OCI-LY3 (cell line): ENCODE measurements at regions not wholly inside any gene's neighbourhood (a gene's known extent, or its start where the extent isn't known, plus 50 kb on each side); places are given as distances from the start of the nearest gene placed in this dataset.
"Not testable (repeated sequence)": the region's sequence is repeated elsewhere in the genome, so short reads cannot be mapped to it uniquely, and the experiment has no call there.

Experiments used
- EZH2phosphoT487 ChIP-seq: fragments of 200-600 bp; shearing (Covaris generic); IDR thresholded peaks from 2 replicates; pipeline ENCODE4 v1.6.1; 2018; ENCODE audit warnings: antibody characterized with exemption, mixed run types, low read depth
- TF ChIP-seq, protein P1 (sequence below): fragments of 200-600, 300-600 bp; sonication (generic); IDR thresholded peaks from 2 replicates; pipeline ENCODE4 v1.5.1; 2014; ENCODE audit warnings: antibody characterized with exemption, low read length, low read depth

GRCh38 chr7:19517546-19517945 lies 191.3 kb downstream of the POLR1F start:
- TF ChIP-seq, protein P1, sequence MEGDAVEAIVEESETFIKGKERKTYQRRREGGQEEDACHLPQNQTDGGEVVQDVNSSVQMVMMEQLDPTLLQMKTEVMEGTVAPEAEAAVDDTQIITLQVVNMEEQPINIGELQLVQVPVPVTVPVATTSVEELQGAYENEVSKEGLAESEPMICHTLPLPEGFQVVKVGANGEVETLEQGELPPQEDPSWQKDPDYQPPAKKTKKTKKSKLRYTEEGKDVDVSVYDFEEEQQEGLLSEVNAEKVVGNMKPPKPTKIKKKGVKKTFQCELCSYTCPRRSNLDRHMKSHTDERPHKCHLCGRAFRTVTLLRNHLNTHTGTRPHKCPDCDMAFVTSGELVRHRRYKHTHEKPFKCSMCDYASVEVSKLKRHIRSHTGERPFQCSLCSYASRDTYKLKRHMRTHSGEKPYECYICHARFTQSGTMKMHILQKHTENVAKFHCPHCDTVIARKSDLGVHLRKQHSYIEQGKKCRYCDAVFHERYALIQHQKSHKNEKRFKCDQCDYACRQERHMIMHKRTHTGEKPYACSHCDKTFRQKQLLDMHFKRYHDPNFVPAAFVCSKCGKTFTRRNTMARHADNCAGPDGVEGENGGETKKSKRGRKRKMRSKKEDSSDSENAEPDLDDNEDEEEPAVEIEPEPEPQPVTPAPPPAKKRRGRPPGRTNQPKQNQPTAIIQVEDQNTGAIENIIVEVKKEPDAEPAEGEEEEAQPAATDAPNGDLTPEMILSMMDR: not testable (repeated sequence)
- not testable (repeated sequence) for TF ChIP-seq EZH2phosphoT487
